RPMI7951 (cell line): ENCODE measurements at regions not wholly inside any gene's neighbourhood (a gene's known extent, or its start where the extent isn't known, plus 50 kb on each side); places are given as distances from the start of the nearest gene placed in this dataset.

ENCODE experiments used
- DNase-seq: peaks from one replicate; pipeline ENCODE4 v3.0.0-alpha.2; 2012; ENCODE audit warnings: low read depth

GRCh38 chr19:31095100-31095804, 254.0 kb downstream of the TSHZ3 start:
- no peak for DNase-seq

- DNase-seq: no peak
These were observed 257.0 kb downstream of the TSHZ3 start for GRCh38 chr19:31092274-31092673.

- no peak for DNase-seq
These were observed 259.6 kb downstream of the TSHZ3 start for GRCh38 chr19:31089681-31090080.

GRCh38 chr19:31085125-31085524, 264.1 kb downstream of the TSHZ3 start:
- no peak for DNase-seq

GRCh38 chr19:31083105-31083504, 266.1 kb downstream of the TSHZ3 start:
- no peak for DNase-seq

- no peak for DNase-seq
These were observed 274.0 kb downstream of the TSHZ3 start for GRCh38 chr19:31075146-31075655.

- no peak for DNase-seq
These were observed 274.8 kb downstream of the TSHZ3 start for GRCh38 chr19:31074199-31075125.

GRCh38 chr19:31073485-31074198, 275.6 kb downstream of the TSHZ3 start:
- no peak for DNase-seq

GRCh38 chr19:31072451-31072850, 276.8 kb downstream of the TSHZ3 start:
- no peak for DNase-seq

- no peak for DNase-seq
These were observed 277.9 kb downstream of the TSHZ3 start for GRCh38 chr19:31071136-31071855.

GRCh38 chr19:31070146-31071065, 278.8 kb downstream of the TSHZ3 start:
- no peak for DNase-seq

GRCh38 chr19:31068268-31068667, 281.0 kb downstream of the TSHZ3 start:
- no peak for DNase-seq

GRCh38 chr19:31066385-31066784, 282.9 kb downstream of the TSHZ3 start:
- DNase-seq: peak; percentile 80

GRCh38 chr19:31064491-31064890, 284.7 kb downstream of the TSHZ3 start:
- peak; percentile 32 for DNase-seq

GRCh38 chr19:31058676-31059340, 290.4 kb downstream of the TSHZ3 start:
- DNase-seq: no peak

- no peak for DNase-seq
These were observed 291.8 kb downstream of the TSHZ3 start for GRCh38 chr19:31057476-31057875.

- no peak for DNase-seq
These were observed 293.8 kb downstream of the TSHZ3 start for GRCh38 chr19:31055454-31055853.

- DNase-seq: peak; percentile 75
These were observed 294.8 kb downstream of the TSHZ3 start for GRCh38 chr19:31054430-31054829.

GRCh38 chr19:31049431-31049830, 299.8 kb downstream of the TSHZ3 start:
- DNase-seq: no peak

GRCh38 chr19:31046024-31046423, 303.2 kb downstream of the TSHZ3 start:
- no peak for DNase-seq
